Activated naive CD4-positive, alpha-beta T cell treated with Interleukin-2 at 50 U/mL for 16 hours (primary cell): ENCODE measurements at regions not wholly inside any gene's neighbourhood (a gene's known extent, or its start where the extent isn't known, plus 50 kb on each side); places are given as distances from the start of the nearest gene placed in this dataset.
"Not testable (repeated sequence)": the region's sequence is repeated elsewhere in the genome, so short reads cannot be mapped to it uniquely, and the experiment has no call there.

Experiments used
- DNase-seq: peaks from one replicate; pipeline ENCODE4 v3.0.0-alpha.2; 2020

DNA sequence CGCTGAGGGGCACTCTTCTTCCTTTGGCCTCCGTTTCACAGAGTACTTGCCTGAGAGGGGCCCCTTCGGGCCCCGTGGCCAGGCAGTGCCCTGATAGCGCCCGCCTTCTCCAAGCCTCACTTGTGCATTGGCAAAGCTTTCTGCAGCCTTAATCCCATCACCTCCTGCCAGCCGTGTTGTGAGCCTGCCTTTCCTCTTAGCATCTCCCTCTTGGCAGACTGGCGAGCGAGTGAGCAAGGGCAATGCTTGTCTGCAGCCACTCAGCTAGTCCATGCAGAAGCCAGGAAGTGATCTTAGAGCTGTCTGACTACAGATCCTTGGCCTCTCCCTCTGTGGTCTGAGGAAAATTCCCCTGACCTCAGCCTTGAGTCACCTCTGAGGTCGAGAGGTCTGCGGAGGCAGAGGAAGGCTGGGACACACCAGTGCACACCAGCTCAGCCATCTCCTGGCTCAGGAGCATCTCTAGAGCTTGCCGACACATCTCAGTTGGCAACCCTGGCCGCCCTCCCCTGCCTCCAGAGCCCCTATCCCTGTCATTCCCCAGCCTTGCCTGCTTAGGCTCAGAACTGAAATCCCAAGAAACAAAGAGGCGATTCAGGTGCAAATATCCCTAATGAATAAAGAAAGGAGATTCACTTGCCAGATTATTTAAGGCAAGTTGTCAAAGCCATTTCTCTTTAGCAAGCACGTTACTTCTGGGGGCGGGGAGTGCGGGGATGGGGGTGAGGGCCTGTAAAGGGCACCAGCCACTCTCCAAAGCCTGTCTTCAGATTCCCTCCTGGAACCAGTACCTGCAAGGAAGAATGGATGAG, 143.5 kb upstream of the MAMLD1 start:
- DNase-seq = no peak

DNA sequence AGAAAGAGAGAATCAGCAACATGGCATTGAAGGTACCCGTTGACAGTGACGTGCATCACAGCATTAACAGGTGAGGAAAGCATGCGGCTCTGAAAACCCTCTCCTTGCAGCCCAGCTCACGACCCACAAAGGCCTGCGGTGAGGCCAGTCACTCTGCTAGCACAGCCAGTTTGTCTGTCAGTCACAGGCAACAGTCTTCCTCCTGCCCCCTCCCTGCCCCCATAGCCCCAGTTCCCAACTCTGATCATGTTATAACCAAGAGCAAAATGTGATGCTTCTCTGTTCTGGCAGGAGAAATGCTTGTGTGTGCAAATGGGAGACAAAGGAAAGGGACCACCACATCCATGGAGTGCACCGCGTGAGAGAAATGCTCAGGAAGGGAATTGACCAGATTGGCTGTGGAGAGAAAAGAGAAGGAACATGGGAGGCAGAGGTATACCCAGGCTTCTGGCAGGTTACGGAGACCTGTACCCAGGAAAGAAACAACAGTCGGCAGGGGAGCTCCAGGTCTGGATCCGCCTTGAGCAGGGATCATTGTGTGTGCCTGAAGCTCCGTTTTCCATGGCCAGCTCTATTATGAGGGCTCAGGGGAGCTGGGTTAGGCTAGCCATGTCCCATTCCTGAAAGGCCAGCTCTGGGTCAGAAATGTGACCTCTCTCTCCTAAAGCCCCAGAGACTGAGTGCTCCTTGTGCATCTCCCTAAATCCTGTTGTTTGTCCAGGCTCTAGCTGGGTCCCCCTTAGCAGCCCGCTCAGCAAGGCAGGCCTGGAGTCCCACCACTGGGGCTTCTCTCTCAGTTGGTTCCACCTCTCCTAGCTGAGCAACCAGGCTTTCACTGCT, 139.7 kb upstream of the MAMLD1 start:
- no peak for DNase-seq

DNA sequence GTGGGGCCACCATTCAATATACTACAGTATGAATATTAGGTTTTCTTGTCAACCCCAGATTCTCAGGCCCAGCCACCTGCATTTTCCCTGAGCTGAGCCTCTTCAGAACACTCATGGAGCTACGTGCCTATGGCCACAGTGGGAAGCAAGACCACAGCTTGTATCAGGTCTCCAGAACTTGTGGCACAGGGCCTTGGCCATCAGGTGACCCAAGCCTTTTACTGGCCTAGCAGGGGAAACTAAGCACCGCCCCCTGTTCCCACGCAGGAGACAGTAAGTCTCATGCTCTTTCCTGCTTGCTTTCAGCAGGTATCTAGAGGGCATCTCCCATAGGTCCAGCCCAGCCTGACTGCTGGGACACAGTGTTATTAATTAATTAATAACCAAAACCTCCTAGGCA, 138.4 kb upstream of the MAMLD1 start:
- DNase-seq = no peak

DNA sequence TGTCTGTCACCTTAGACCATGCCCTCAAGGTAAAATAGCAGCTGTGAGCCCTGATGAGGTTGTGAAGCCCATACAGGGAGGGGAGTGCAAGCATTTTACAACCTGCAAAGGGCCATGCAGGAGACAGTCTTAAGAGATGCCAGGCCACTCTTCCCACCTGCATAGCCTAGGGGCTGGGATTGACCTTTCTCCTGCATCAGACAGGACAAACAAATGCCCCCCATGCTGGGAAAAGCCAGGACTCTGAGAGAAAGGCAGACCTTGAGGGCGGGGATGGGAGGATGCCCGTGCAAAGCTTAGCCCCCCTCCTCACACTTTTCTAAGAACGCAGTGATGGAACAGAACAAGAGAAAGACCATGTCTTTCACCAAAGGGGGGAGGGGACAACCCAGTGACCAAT, 137.9 kb upstream of the MAMLD1 start:
- no peak for DNase-seq

DNA sequence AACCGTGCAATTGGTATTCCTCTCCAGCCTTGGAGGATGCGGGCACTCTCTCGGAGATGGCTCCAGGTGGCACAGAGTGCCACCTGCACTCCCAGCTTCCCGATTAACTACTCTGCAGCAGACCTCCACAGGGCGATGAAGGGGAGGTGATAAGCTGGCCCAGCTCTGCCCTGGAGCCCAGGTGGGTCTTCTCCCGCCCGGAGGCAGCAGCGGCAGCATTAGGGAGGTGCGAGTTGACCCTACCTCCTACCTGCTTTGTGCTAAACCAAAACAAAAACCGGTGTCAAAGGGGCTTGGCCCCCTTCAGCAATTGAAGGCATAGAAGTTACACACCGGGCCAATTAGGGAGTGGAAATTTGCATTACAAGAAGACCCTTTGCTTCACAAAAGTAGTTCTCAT, 137.4 kb upstream of the MAMLD1 start:
- DNase-seq = no peak

DNA sequence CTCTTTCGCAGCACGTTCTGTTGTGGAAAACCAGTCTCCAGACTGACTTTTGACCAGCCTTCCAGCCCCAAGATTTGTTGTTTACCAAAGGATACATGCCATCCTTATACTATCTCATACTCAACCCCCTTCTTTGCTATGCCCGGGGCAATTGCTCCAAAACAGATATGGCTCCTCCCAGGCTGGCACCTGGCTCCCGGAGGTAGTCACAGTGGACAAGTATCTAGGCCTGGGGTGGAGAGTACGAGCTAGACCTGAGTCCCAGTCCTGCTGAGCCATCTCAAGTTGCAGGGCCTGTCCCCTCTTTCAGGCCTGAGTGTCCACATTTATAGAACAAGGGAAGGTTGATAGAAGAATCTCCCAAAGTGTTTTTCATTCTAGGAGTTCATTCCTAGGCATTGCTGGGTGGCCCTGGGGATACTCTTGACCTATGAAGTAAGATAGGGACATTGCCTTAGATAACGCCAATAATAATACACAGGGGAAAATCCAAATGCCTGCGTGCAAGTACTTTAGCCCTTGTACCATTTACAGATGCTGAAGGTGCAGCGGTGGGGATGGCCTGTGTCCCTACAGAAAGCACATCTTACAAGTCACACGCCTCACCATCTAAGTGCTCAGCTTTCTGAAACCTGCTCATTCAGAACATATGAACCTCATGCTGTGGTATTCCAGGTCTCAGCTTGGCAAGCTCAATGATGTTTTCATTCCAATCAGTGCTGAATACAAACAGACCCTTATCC, 136.7 kb upstream of the MAMLD1 start:
- no peak for DNase-seq

DNA sequence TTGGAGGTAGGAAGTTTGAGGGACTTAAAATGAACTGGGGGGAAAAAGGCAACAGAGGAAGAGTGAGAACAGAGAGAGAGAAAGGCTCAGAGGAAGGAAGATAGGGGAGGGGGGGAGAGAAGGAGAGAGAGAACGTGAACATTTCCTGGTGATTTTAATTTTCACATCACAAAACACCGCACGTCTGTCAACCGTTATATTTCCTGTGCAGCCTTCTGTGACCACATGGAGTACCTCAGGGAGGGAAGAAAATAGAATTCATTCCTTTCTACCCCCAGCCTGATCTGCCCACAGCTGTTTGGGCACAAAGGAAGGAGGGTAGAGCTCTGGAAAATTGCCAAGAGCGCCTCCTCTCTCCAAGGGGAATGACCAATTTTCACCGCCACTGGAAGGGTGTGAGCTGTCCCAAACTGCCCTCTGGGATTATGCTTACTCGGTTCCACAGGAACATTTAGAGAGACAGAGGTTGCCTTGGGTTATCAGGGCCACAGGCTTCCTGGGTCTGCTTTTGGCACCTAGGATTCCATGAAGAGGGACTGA, 135.7 kb upstream of the MAMLD1 start:
- no peak for DNase-seq

DNA sequence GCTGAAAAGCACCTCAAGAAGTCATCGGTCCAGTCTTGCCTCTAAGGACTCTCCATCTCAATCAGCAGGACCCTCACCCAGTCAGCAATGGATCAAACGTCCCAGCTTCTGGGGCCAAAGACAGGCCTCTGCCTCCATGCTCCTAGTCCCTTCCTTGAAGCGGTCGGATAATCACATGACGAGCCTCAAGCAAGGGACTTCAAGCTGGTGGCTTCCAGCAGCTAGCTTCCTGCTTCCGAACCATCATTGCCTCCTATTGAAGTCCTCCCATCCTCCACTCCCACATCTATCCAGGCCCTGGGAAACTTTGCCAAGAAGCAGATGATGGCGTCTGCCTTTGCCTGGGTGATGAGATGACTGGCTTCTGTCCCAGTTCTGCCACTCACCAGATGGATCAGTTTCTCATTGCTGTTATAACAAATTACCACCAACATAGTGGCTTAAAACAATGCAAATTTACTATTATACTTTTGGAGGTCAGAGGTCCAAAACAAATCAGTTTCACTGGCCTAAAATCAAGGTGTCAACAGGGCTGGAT, 135.2 kb upstream of the MAMLD1 start:
- no peak for DNase-seq

DNA sequence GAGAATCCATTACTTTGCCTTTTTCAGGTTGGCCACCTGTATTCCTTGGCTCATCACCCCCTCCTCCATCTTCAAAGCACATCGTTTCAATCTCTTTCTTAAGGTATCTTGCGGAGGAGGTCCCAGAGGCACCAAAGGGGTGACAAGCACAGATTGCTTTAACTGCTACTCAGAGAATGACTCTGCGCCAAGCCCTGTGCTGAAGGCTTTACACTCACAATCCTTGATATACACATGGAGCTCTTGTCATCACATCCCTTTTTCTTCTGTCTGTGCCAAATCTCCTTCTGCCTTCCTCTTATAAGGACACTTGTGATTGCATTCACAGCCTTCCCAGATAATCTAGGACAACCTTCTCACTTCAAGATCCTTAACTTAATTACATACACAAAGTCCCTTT, 134.7 kb upstream of the MAMLD1 start:
- DNase-seq = no peak

DNA sequence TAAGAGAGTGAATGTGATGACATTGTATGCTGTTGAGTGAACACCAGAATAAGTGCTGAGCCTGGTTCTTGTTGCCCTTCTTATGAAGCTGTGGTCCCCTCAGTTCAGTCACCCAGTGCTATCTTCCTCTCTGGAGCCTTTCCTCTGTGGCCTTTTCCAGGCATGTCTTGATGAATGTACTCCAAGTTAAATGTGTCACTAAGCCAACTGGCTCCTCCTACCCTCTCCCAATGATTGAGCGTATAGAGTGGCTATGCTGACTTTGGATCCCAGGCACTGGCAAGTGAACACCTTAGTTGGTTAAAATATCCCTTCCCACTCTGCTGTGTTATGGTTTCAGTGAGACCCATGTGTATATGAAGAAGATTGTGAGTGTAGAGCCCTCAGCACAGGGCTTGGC, 134.1 kb upstream of the MAMLD1 start:
- no peak for DNase-seq

DNA sequence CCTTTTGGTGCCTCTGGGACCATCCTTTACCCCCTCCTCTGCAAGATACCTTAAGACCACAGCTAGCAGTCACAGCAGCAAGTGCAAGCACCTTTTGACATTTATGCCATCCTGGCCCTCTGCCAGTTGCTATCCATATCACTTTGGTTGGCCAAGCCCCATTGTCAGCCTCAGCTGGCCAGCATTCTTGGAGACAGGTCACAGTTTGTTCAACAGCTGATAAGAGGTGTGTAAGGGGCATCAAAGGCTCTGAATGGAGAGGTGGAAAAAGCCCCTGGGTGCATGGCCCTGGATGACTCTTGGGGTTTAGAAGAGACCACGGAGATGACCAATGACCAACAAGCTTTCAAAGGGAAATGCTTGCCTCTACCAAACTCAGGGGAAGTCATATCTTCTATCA, 133.6 kb upstream of the MAMLD1 start:
- DNase-seq = no peak

DNA sequence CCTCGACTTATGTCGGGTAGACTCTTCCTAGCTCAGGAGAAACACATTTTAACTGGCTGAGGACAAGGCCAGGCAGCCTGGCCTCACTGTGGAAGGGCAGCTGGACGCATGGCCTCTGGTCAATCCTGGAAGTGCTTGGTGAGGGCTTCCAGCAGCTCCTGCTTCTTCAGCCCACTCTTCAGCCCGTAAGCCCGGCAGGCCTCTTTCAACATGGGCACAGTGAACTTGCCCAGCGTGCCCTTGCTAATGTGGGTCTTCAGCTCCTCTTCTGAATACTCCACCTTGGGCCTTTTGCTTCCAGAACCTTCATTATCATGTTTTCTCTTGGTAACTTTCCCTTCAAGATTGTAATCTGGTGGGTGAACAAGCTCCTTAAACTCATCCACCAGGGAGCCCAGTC, 132.2 kb upstream of the MAMLD1 start:
- not testable (repeated sequence) for DNase-seq

DNA sequence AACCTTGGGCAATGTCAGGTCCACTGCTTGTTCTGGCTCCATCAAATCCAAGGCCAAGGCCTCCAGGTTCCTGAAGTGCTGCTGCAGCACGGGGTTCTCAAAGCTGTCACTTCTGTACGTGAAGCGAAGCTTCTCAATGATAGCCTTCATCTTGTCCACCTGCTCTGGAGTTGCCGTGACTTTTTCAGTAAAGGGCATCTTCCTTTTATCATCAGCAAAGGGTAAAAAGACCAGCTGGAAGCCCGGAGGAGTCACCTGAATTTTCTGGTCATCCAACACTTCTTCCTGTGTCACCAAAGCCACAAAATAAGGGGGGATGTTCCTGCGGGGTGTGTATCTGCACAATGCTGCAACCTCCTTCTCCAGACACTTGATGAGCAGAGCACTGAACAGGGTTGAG, 131.7 kb upstream of the MAMLD1 start:
- not testable (repeated sequence) for DNase-seq

DNA sequence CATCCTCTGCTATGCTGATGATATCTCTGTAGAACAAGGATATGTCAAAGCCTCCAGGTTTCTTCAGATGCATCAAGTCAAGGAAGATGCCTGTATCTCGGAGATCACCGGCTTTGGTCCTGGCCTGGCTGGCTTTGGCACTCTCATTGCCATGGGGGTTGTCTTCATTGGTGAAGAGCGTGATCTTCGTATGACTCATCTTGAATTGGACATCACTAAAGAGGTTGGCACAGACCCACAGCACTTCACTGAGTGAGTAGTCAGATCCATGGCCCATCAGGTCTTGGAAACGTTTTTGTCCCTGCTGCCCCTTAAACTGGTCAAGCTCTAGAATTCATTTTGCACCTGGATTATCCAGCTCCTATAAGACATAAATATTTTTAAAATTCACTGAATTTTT, 130.9 kb upstream of the MAMLD1 start:
- not testable (repeated sequence) for DNase-seq

DNA sequence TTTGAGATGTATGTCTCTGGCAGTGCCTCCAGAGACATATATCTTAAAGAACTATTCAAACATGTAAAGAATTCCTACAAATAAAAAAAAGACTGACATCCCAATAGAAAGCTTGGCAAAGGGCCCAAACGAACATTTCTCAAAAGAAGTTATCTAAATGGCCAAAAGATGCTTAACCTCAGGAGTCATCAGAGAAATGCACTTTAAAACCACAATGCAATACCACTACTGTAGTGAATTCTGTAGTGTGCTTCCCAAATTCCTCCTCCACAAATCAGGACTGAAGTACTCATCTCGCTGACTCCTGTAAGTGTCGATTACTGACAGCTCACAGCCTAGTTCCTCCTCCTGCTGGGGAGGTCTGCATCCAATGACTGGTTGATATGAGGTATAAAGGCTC, 129.0 kb upstream of the MAMLD1 start:
- DNase-seq = no peak

DNA sequence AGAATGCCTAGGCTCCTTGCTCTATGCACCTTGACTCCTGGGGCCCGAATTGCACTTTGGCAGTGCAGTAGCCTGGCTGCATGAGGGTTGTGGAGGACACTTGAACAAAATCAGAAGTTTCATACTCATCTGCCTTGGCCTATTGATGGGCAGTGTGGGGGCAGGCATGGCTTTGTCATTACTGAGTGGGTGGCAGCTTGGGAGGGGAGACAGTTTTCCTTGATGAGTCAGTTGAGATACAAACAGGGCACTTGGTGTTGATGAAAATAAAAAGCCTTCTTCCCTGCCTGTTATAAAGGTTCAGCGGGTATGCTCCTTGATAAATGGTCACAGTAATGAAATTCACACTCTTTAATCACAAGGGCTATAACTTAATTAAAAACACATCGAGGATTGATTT, 126.8 kb upstream of the MAMLD1 start:
- no peak for DNase-seq

DNA sequence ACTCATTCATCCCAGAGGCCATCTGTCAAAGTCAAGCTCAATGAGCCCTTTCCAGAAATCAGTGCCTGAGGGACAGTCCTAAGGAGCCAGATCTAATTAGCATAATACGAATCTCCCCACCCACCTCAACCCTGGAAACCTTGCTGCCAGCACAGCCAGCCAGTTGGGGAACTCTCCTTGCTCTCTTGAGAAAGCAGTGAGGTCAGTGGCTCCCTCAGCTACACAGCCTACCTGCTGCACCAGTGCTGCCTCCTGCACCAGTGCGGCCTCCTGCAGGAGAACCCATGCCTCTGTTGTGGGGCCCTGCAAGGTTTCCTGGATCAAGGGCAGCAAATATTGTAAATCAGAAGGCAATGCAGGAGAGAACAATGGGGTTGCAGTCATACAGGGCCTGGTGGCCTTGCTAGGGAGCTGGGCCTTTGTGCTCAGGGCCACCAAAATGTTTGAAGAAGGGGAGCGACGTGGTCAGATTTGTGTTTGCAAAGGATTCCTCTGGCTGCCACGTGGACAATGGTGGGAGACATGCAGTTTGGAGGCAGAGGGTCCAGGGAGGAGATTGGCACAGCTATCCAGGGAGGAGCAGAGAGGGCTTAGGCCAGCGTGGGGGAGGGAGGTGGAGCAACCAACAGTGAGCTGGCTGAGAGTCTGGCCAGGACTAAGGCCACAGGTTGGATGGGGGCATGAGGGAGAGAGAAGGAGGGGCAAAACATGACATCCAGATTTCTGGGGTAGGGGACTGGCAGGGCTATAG, 124.3 kb upstream of the MAMLD1 start:
- no peak for DNase-seq

DNA sequence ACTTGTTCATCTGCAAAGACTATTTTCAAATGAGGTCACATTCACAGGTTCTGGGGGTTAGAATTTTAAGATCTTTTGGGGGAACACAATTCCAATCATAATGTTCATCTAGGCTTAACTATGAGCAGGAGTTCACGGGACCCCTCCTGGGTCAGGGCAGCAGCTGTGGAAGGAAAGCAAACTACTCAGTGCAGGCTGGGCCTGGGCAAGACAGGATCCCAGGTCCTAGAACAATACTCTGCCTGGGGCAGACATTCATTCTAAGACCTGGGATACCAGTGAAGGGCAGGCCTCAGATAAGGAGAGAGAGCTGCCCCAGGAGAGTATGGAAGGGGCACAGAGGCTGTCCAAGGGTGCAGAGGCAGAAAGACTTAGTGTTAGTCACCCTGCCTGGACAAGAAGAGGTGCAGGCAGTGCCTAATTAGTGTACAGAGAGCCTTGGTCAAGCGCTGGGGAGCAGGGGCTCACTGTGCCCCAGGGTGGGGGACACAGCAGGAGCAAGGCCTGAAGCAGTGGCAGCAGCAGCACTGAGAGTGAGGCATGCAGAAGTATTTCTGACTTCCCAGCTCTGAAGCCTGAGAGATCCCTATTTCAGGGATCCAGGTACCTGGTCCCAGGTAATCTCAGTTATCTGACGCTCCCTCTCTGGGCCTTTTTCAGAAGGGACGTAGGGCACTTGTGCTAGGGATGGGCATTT, 123.0 kb upstream of the MAMLD1 start:
- no peak for DNase-seq

DNA sequence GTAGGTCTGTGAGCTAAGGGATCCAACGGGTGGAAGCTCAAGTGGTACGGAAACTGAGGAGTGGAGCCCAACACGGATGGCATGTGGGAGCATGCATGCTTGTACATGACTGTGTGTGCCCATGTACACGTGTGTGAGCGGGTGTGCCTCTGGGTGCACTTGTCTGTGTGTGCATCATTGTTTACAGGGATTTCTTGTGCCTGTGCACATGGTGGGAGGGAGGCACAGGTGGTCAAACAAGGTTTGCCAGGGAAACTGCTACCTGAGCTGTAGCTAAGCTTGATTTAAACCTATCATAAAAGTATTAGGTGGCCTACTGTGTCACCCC, 122.5 kb upstream of the MAMLD1 start:
- no peak for DNase-seq

DNA sequence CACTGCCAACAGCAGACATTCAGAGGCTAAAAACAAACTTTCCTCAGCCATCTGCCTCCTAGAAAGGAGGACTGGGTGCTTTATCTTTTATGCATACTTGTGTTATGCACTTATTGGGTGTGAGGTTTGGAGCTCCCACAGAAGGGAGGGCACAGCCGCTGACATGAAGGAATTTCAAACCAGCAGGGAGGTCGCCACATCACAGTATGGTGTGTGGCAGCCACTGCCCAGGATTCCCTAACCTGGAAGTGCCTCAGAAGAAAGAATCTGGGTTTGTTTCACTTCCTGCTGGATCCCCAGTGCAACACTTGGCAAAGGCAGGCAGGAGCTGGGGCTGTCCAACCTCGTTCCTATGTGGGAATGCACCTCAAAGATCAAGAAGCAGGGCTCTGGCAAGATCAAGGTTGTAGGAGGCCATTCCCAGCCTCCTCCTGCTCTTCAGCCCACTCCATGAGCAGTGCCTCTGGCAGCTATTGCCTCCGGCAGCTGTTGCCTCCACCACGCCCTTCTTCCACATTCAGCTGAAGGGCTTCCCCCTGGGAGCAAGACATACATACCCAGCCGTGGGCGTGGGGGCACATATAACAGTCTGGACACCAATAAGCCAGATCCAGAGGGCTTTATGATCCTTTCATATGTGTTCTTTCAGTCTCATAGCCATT, 109.0 kb upstream of the MAMLD1 start:
- DNase-seq = no peak

DNA sequence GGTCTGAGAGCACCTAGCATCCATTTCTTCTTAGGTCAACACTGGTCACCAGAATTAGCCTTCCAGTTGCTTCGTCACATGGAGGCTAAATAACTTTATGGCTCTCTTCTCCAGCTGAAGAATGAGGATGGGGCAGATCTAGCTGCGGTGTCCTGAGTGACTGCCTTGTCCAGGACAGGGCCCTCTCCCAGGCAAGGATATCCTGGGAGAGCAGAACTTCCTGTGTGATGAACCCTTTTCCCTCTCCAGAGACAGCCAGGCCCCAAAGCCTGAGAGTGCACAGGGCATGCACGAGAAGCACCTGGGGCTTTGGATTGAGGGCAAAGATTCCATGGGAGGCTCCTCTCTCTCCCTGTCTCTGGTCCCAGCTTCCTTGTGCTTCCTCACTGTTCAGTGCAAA, 108.2 kb upstream of the MAMLD1 start:
- no peak for DNase-seq
